ENCODE measurements at regions not wholly inside any gene's neighbourhood (a gene's known extent, or its start where the extent isn't known, plus 50 kb on each side); places are given as distances from the start of the nearest gene placed in this dataset.

DNA sequence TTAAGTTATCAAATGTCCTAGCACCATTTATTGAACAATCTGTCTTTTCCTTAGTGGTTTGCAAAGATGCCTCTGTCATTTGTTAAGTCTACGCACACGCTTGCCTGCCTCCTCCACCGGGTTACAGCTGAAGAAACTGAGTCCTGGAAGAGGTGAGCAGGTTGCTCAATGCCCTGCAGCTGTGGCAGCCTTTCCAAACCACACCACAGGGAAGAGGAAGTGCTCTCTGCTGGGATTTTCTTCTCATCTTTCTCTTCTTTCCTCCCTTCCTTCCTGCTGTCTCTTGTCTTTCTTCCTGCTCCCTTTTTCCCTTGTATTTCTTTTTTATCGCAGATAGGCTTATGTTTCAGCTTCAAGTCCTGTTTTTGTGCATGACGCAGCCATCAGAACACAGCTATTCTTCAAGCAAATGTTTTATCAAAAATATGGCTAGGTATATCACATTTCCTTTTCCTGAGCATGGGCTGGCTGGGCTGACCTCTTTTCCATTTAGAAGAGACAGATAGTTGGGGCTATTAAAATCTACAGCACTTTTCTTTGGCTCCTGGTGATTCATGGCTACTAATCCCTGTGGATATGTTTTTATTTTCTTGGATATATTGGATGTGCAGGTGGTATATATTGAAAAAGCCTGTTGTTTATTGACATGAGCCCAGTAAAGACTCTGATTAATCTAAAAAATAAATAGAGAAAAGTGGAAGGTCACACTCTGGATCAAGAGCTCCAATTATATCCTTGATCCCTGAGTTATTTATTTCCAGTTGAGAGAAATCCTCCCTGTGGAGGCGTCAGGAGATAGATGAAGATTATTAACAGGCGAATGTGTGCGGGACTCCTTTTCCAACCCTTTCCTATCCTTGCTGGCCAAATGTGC is 214.6 kb downstream of the TSN start:
- DNase-seq, result no peak

- DNase-seq, result no peak
These were observed 216.8 kb downstream of the TSN start for GRCh38 chr2:121972203-121972602.

GRCh38 chr2:121974897-121975661 is 219.6 kb downstream of the TSN start:
- DNase-seq, result peak; percentile 82

GRCh38 chr2:121976926-121977325 is 221.5 kb downstream of the TSN start:
- no peak for DNase-seq

GRCh38 chr2:121977326-121977725 is 221.9 kb downstream of the TSN start:
- no peak for DNase-seq

DNA sequence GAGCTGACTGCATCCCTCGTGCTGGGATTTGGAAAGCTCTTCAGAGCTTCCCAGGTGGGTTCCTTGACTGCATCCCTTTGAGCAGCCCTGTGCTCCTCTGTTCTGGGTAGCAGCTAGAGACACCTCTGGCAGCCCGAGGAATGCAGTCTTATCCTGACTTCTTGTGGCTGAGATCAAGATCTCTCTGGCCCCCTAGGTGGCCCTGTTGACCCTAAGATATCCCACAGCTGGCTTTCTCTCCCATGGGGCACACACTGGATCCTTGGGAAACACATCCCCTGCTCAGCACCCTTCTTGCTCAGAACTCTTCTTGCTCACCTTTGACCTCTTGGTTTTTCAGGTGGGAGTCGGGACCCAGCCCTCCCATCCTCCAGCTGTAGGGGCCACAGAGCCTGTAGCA is 237.2 kb downstream of the TSN start:
- no peak for DNase-seq

DNA sequence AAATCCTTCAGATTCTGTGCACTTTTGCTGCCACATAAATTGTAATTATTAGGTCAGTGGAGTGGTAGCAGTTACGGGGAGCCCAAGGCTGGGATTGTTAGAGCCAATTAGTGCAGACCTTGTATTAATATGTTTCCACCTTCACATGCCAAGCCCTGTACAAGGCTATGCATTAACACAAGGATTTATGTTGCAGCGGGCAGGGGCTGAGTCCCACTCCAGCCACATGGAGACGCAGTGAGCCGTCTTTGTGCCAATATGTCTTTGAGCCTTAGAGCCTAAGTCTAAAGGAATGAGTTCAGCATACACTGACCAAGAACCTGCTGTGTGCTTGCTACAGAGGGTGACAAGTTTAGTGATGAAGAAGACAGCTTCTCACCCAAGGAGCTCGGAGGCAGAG is 238.2 kb downstream of the TSN start:
- no peak for DNase-seq

DNA sequence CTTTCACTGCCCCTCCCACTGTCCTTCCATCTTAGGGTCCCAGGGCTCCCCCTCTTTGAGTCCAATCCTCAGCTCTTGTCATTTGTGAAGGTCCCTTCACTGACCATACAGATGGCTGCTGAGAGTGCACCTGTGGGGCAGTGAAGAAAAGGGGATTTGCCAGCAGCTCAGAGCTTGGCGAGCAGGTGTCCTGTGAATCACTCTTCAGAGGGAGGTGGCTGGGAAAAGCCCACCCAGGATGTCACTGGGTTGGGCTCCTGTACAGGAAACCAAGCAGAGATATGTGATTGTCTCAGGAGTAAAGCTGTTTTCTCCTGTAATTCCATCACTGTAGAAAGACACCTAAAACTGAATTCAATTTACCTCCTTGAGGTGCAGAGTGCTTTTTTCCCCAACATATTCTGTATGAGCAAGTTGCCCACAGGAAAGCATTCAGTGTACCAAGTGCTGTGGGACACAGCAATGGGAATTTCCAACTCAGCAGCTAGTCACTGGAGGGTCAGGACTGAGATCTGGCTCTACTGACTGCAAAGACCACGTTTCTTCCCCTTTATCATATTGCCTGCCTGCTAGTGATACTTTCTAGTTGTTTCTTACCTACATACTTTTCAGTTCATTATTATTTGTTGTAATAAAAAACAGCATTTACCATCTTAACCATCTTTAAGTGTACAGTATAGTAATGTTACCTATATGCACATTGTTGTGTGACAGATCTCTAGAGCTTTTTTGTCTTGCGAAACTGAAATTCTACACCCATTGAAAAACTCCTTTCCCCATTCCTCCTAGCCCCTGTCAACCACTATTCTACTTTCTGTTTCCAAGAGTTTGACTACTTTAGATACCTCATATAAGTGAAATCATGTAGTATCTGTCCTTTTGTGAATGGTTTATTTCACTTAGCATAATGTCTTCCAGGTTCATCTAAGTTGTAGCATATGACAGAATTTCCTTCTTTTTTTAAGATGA is 239.1 kb downstream of the TSN start:
- no peak for DNase-seq

DNA sequence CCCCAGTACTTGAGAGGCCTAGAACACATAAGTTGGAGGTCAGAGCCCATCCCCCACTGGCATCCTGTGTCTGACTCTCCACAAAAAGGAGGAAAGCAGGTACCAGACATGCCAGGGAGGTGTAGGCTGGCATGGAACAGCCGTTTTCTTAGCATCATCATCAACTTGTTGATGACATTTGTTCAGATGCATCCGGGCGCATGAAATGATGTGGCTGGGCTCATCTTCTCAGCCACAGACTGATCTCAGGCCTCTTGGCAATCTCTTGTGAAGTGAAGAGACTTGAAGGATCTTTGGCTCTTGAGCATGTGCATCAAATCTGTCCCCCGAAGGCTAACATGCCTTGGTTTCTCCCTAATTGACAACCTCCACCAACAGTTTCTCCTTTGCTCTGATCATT is 243.3 kb downstream of the TSN start:
- DNase-seq, result no peak

- DNase-seq, result no peak
These were observed 243.8 kb downstream of the TSN start for GRCh38 chr2:121999264-121999663.

GRCh38 chr2:122000556-122001340 is 245.3 kb downstream of the TSN start:
- DNase-seq, result no peak

DNA sequence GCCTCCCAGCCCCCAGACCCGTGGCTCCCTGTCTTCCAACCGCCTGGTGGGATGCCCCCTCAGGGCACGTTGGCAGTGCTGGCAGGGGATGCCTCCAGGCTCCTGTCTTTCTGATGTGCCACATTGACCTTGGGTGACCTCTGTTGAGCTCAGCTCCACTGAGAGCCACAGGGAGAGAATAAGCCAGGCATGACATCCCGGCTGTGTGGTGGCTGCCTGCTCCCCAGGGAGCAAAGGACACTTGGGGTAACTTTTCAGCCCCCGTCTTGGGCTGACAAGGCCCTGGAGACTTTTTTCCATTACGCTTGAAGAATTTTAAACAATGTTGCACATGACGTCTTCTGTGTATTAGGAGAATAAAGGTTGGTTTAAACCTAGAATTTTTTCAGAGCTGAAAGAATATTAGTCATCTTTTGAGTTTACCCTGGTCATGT is 246.0 kb downstream of the TSN start:
- no peak for DNase-seq

- no peak for DNase-seq
These were observed 247.9 kb downstream of the TSN start for GRCh38 chr2:122003196-122003940.

GRCh38 chr2:122007126-122007525 is 251.7 kb downstream of the TSN start:
- DNase-seq, result no peak

GRCh38 chr2:122007577-122007976 is 252.1 kb downstream of the TSN start:
- DNase-seq, result no peak

DNA sequence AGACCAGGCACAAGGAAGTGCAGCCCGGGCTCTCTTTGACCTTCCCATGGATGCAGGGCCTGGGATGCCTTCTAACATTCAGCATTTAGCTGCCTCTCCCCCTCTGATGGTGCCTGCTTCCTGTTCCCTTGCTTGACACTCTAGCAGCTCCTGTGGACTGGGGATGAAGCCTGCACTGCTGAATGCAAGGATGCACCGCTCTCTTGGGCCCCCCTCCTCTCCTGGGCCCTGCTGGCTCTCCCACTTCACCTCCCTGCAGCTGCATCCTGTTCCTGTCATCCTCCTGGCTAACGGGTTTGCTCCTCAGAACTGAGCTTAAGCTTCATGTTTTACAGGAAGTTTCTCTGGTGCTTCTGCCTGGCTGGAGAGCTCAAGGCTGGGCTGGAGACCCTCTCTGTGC is 254.1 kb downstream of the TSN start:
- DNase-seq, result no peak

- DNase-seq, result no peak
These were observed 256.2 kb downstream of the TSN start for GRCh38 chr2:122011493-122012270.

- no peak for DNase-seq
These were observed 263.3 kb downstream of the TSN start for GRCh38 chr2:122018736-122019135.

GRCh38 chr2:122019724-122020123 is 264.3 kb downstream of the TSN start:
- DNase-seq, result no peak

GRCh38 chr2:122020377-122020776 is 264.9 kb downstream of the TSN start:
- no peak for DNase-seq

- DNase-seq, result no peak
These were observed 266.5 kb downstream of the TSN start for GRCh38 chr2:122021941-122022340.
